GM19043 (cell line): ENCODE measurements at regions not wholly inside any gene's neighbourhood (a gene's known extent, or its start where the extent isn't known, plus 50 kb on each side); places are given as distances from the start of the nearest gene placed in this dataset.

Experiments
- ATAC-seq: cut with Tn5 transposase; IDR thresholded peaks from one replicate; pipeline ENCODE4 v1.9.1; 2021; ENCODE audit warnings: low read depth; ENCODE audit not compliant: unreplicated experiment

GRCh38 chr2:147483911-147484310 is 360.9 kb upstream of the ACVR2A start:
- ATAC-seq = no peak

DNA sequence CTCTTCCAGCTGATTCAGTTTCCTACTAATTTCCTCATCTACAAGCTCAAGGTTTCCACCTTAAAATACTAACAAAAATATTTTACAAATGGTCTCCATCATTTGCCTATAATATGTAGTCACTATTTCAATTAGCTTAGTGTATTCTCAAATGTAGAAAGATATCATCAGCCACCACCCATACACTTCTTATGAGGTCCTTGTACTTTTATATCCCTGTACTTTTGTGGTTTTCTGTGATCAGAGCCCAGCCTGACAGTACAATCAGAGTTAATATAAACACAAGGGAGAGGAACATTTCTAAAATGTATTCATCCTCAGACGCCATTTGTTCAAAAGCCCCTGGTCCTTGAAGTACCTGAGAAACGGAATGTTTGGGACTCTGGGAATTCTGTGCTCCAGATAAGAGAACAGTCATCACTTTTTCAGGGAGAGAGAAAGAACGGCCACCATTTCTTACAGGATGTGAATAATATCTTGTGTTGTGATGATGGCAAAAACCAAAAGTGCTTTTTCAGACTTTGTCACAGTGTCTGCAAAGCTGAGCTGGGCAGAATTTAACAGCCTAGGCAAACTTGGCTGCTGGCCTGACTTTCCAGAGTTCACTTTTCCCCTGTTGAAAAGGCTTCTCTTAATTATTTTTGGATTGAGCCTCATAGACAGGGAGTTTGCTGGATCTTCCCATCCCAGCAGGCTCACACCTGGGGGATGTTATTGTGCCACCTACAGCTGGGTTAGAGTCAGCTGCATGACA is 361.7 kb upstream of the ACVR2A start:
- ATAC-seq = no peak

DNA sequence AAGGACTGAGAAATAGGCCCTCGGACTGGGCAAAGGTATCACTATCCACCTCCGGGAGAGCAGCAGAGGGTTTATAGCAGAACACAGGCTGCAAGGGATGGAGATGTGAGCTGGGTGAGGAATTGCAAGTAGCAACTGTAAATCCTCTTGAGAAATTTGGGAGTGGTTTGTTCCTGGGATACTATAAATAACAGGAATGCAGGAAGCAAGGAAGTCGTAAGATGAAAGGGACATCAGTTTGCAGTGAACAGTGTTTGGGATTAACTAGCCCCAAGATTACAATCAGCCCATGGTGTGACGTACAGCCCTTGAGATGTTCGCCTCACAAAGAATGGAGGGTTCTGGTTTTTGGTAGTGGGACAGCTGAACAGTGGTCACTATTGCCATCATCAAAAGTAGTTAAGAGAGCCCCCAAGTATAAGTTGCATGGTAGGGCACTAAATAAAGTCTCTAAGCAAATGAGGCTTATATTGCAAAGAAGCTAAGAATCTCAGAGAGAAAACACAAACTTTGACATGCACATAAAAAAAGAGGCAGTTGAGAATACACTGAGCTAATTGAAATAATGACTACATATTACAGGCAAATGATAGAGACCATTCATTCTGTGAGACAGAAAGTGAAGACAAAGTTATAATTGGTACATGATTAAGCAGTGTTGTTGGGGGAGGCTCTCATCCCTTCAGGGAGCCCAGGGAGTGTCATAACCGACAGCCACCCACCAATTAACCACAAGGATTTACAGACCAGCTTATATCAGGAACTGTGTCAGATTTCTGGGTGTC is 362.5 kb upstream of the ACVR2A start:
- no peak for ATAC-seq

- ATAC-seq = no peak
These were observed 365.5 kb upstream of the ACVR2A start for GRCh38 chr2:147479358-147479757.

DNA sequence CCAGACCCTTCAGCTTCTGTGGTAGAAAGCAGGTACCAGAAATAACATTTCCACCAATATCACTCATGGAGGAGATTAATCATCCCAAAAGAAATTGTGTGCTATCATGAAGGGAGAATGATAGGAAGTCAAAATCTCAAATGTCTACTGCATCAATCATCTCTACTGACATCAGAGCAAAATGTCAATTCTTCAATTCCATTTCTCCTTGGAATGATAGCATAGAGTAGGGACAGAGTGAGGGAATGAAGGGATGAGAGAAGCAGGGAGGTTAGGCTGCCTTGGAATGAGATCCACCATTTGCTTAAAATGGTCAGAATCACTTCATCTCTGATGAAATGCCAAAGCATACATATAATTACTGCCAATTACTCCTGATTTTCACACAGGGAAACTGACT is 371.8 kb upstream of the ACVR2A start:
- ATAC-seq = no peak

DNA sequence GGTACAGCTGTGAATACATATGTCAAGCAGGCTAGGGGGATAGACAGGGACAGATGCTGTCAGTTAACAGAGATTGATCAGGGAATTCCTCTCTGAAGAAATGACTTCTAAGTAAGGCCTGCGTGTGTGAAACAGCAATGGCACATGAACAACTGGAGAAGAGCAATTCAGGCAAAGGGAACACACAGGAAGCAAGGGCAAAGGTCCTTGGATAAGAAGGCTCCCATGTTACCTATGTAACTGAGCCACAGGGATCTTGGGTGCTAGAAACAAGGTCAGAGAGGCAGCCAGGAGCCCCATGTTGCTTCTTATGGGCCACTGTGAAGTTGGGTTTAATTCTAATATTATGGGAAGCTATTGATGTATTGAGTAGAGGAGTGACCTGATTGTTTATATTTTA is 373.7 kb upstream of the ACVR2A start:
- no peak for ATAC-seq

DNA sequence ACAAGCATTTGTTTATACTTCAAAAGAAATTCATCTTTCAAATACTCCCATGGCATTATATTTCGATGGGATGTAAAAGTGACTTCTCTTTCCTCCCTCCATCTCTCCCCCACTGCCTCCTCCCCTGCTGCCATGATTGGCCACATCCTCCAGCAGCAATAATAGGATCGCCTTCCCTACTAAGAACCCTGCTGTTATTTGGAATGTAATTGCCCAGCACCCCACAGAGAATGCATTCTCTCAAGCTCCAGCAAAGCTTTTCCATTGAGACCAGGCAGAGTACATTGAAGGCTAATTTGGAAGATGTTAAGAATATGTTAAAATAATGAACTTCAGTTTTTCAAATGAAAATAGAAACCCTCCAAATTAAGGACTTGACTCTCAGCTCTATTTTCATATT is 375.4 kb upstream of the ACVR2A start:
- ATAC-seq = no peak

GRCh38 chr2:147468963-147469362 is 375.9 kb upstream of the ACVR2A start:
- ATAC-seq = no peak

- no peak for ATAC-seq
These were observed 376.5 kb upstream of the ACVR2A start for GRCh38 chr2:147468349-147468748.

GRCh38 chr2:147467441-147467840 is 377.4 kb upstream of the ACVR2A start:
- ATAC-seq = no peak

DNA sequence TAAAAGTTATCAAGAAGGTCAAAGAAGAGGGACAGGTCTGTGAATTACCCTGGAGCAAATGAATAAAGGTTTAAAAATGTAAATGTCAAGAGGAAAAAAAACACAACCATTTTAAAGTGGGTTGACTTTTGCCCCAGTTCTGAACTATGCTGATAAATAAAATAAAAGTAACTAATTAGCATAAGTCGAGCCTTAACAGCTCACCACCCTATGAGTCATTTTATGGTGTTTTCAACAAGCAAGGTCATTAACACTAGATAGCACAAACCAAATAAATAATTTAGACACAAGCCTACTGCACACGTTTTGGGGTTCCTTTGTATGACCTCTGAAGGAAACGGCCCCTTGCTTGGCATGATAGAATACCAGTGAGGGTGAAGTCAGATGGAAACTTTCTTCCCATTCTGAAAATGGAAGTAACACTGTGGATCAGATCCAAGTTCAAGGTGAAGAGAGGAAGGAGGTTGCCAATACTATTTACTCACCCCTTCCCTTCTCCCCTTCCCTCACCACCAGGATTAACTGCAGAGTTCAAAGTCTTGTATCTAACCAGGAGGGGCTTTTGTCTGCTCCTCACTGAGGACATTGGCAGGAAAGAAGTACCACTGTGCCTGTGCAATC is 380.0 kb upstream of the ACVR2A start:
- ATAC-seq = no peak

DNA sequence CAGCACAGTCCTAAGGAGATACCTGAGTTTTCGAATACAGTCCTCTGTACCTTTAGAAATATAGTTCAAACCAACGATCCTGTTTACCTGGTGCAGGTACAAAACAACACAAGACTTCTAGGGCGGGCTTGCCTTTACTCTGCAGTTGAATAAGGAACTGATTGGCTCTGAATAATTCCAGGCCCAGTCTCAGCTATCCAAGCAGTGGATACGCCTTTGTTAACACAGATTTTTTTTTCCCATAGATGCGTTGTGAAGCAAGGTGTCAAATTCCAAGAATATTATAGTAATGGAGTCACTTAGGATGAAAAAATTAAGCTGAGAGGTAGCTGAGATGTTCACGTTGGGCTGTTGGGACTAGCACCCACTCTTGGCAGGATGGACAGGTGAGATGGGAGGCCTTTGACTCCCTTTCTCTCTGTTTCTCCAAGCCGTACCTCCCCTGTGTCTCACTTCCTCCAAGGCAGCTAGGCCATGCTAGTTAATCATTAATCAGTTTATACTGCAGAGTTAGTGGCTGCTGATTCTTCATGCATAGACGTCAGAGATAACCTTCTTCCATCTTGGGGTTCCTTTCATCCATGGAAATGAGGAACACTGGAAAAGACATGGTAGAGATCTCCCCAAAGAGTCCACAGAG is 380.8 kb upstream of the ACVR2A start:
- peak; percentile 95 for ATAC-seq

- ATAC-seq = no peak
These were observed 384.7 kb upstream of the ACVR2A start for GRCh38 chr2:147460155-147460554.

- no peak for ATAC-seq
These were observed 388.1 kb upstream of the ACVR2A start for GRCh38 chr2:147456779-147457178.

DNA sequence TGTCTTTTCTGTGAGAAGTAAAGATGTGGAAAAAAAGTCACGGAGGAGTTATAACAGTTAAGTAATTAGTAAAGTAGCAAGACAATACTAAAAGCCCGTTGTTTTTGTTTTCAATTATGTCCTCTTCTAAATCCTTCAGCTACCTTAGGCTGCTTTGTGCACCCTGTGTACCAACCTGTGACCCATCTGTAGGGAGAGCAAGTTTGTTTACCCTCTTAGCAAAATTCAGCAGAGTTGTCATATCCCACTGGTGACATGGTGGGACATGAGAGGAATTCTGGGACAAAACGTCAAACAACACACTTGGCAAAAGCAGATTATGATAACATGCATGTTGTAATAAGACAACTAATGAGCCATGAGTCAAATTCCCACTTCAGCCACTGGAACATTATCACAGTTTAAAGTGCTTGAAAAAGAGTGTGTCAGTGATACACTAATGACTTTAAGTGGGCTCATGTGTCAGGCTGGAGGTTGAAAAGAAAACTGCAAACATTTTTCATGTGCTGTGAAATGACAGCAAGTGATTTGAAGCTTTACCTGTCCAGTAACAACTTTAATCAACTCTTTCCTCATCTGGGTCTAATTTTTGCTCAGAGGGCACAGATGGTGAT is 392.8 kb upstream of the ACVR2A start:
- ATAC-seq = no peak

DNA sequence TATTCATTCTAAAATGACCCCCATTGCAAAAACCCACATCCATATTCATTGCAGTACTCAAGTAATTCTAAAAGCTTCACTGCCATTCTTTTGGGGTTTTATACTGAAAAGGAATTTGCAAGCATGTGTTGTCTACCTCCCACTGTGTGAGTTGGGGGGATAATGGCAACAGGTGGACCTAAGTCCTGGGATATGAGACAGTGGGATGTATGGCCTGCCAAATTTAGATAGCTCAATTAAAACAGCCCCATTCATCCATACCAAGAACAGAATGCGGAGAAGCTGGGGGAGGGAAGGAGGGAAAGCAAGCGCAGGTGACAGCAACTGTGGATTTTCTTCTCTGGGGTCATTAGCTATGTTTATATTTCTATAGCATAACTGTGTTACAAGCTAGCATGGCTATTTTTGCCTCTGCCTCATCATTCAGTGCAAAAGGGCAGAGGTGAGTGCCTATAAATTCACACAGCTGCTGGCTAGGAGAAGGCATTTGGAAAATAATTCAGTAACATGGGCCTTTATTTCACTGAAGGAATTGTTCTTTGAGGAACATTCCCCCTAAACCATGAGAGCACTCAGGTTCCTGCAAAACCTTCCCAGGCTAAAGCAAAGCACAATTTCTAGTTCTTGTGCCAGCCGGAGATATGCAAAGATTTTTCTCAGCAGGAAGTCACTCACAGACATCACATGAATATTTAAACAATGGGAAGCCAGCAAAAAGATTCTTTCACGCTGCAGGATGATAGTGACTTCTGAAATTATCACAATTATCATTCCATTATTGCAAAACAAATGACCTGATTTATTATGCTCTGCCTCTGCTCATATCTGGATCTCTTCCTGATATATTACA is 393.9 kb upstream of the ACVR2A start:
- no peak for ATAC-seq

DNA sequence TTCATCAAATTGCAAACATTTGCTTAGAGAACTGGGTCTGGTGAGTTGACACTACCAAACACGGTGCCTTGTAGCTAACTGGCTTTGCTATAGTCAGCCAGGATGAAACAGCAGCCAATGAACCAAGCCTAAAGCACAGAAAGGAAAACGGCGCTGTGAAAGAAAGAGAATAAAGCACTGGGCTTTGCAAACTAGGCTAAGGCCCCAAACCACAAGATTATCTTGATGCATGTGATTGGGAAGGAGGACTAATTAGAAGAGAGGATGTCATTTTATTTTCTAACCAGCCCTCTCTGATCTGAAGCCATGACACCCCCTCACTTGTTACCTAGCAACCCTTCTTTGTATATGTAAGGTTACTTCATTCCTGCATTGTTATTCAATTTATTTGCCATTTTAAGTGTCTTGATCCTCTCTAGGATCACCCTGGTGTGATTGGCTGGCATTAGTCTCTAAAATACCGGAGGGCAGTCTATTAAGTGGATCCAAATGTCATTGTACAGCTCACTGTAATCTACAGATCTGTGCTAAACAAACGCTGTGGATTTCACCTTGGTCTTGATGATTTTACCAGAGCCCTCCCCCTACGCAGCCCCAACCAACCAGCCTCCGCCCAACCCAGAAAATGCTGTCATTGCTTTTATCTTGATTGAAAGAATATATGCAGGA is 395.4 kb upstream of the ACVR2A start:
- no peak for ATAC-seq

GRCh38 chr2:147442816-147443215 is 402.0 kb upstream of the ACVR2A start:
- ATAC-seq = no peak

GRCh38 chr2:147441182-147441581 is 403.6 kb upstream of the ACVR2A start:
- no peak for ATAC-seq
